HCT116 (cell line): ENCODE measurements at regions not wholly inside any gene's neighbourhood (a gene's known extent, or its start where the extent isn't known, plus 50 kb on each side); places are given as distances from the start of the nearest gene placed in this dataset.

Source experiments
- ATAC-seq: fragments of 200-7000 bp; cut with Tn5 transposase; 2 replicates; pipeline ENCODE4 v1.9.1; 2020; ENCODE audit warnings: mild to moderate bottlenecking, moderate library complexity
- BruUV-seq: library from RNA; stranded (reverse); fragments of 400-500 nt; replicated peaks from 2 replicates; lab custom pipeline; 2021; lab: Mats Ljungman, UMichigan
- CTCF ChIA-PET: fragments of 300-600 bp; sonication (Branson Sonifier 250); formaldehyde crosslinking; loops from one replicate; lab custom pipeline; 2021; ENCODE audit warnings: antibody characterized with exemption; lab: Charles Lee
- POLR2A ChIA-PET: fragments of 300-600, 350-600 bp; sonication (Branson Sonifier 250); formaldehyde crosslinking; loops from one replicate; lab custom pipeline; 2021; ENCODE audit warnings: antibody characterized with exemption; lab: Charles Lee
- RAD21 ChIA-PET, 2 experiments: fragments of 300-600 bp; sonication (Branson Sonifier 250); formaldehyde crosslinking; loops; one replicate each; lab custom pipeline; 2023; ENCODE audit warnings: low total read pairs in 2 of 2; ENCODE audit not compliant: uncharacterized antibody in 2 of 2, unreplicated experiment in 2 of 2, low non-redundant PET in 1 of 2; lab: Charles Lee
- DNase-seq: peaks from one replicate; pipeline ENCODE4 v3.0.0-alpha.2; 2010; ENCODE audit warnings: low read depth, low spot score
- H2AFZ ChIP-seq: fragments of 200-600 bp; shearing (Covaris generic), sonication (generic); 2 replicates; pipeline ENCODE4 v1.6.1; 2017; ENCODE audit warnings: low read depth, mixed run types, mixed read lengths, antibody characterized with exemption, low read length; ENCODE audit not compliant: poor library complexity, severe bottlenecking
- H3K27ac ChIP-seq: 2 replicates; pipeline ENCODE4 v1.5.1; 2012; ENCODE audit warnings: low read depth, low read length
- H3K27me3 ChIP-seq: fragments of 200-600 bp; sonication (generic); 2 replicates; pipeline ENCODE4 v1.6.1; 2016; ENCODE audit warnings: mixed run types, low read length, mixed read lengths; ENCODE audit not compliant: insufficient read depth
- H3K36me3 ChIP-seq, 2 experiments: fragments of 200-500 bp in 1 of 2; fragments of 200-600 bp in 1 of 2; sonication (Bioruptor generic) in 1 of 2; sonication (generic) in 1 of 2; 2 replicates each; pipeline versions ENCODE4 v1.5.1 to v1.6.1; 2014 to 2016; ENCODE audit warnings: low read length in 2 of 2, inconsistent platforms in 1 of 2, mixed read lengths in 1 of 2, mixed run types in 1 of 2; ENCODE audit not compliant: insufficient read depth in 2 of 2, control insufficient read depth in 1 of 2
- H3K4me1 ChIP-seq, 2 experiments: fragments of 200-600 bp in 1 of 2; sonication (generic) in 1 of 2; 2 replicates each; pipeline versions ENCODE4 v1.5.1 to v1.6.1; 2012 to 2017; ENCODE audit warnings: low read length in 2 of 2, inconsistent platforms in 1 of 2, mild to moderate bottlenecking in 1 of 2, mixed read lengths in 1 of 2, mixed run types in 1 of 2, moderate library complexity in 1 of 2; ENCODE audit not compliant: insufficient read depth in 2 of 2, control insufficient read depth in 1 of 2
- H3K4me2 ChIP-seq: fragments of 200-600 bp; sonication (generic); 2 replicates; pipeline ENCODE4 v1.6.1; 2017; ENCODE audit warnings: mixed run types, low read length, mixed read lengths
- H3K4me3 ChIP-seq, 2 experiments: fragments of 200-600 bp in 1 of 2; sonication (generic) in 1 of 2; replicated peaks in 1 of 2; 2 replicates each; pipeline ENCODE4 v1.5.1; 2011 to 2016; ENCODE audit warnings: low read length in 2 of 2, control low read depth in 1 of 2, low read depth in 1 of 2, mild to moderate bottlenecking in 1 of 2, mixed read lengths in 1 of 2, mixed run types in 1 of 2
- H3K79me2 ChIP-seq: fragments of 200-600 bp; sonication (generic); 2 replicates; pipeline ENCODE4 v1.6.1; 2017; ENCODE audit warnings: mild to moderate bottlenecking, mixed run types, low read length, moderate library complexity, mixed read lengths; ENCODE audit not compliant: insufficient read depth
- H3K9ac ChIP-seq: fragments of 200-600 bp; sonication (generic); 2 replicates; pipeline ENCODE4 v1.6.1; 2016; ENCODE audit warnings: low read length, mixed read lengths
- H3K9me2 ChIP-seq: fragments of 200-600 bp; sonication (generic), shearing (Covaris generic); 2 replicates; pipeline ENCODE4 v1.6.1; 2017; ENCODE audit warnings: mixed run types, mild to moderate bottlenecking, moderate library complexity; ENCODE audit not compliant: insufficient read depth
- H3K9me3 ChIP-seq, 2 experiments: fragments of 200-500 bp in 1 of 2; fragments of 200-600 bp in 1 of 2; sonication (Bioruptor generic) in 1 of 2; sonication (generic) in 1 of 2; 2 replicates each; pipeline ENCODE4 v1.6.1; 2014 to 2017; ENCODE audit warnings: low read length in 2 of 2, mixed read lengths in 2 of 2, inconsistent platforms in 1 of 2, low read depth in 1 of 2, mild to moderate bottlenecking in 1 of 2, mixed run types in 1 of 2, moderate library complexity in 1 of 2; ENCODE audit not compliant: control insufficient read depth in 1 of 2, insufficient read depth in 1 of 2
- H4K20me1 ChIP-seq: fragments of 200-600 bp; sonication (generic), shearing (Covaris generic); 2 replicates; pipeline ENCODE4 v1.6.1; 2017; ENCODE audit warnings: mixed run types, mild to moderate bottlenecking, moderate library complexity; ENCODE audit not compliant: insufficient read depth
- ATF3 ChIP-seq: IDR thresholded peaks from 2 replicates; pipeline ENCODE4 v1.6.1; 2012
- CEBPB ChIP-seq: IDR thresholded peaks from 2 replicates; pipeline ENCODE4 v1.6.1; 2012; ENCODE audit warnings: low read depth
- ELF1 ChIP-seq: IDR thresholded peaks from 2 replicates; pipeline ENCODE4 v1.6.1; 2012; ENCODE audit warnings: low read depth, borderline replicate concordance
- EZH2 ChIP-seq: fragments of 200-600 bp; sonication (generic); IDR thresholded peaks from 2 replicates; pipeline ENCODE4 v1.6.1; 2017; ENCODE audit warnings: antibody characterized with exemption, mixed run types
- EZH2phosphoT487 ChIP-seq: fragments of 200-600 bp; IDR thresholded peaks from 2 replicates; pipeline ENCODE4 v1.6.1; 2018; ENCODE audit warnings: antibody characterized with exemption, borderline replicate concordance
- MAX ChIP-seq: IDR thresholded peaks from 2 replicates; pipeline ENCODE4 v1.6.1; 2012
- POLR2A ChIP-seq: IDR thresholded peaks from 2 replicates; pipeline ENCODE4 v1.7.0; 2011; ENCODE audit warnings: borderline replicate concordance; ENCODE audit not compliant: insufficient read depth, insufficient read length; ENCODE audit errors: extremely low read depth
- SIN3A ChIP-seq: IDR thresholded peaks from 2 replicates; pipeline ENCODE4 v1.6.1; 2012; ENCODE audit warnings: low read depth
- SRF ChIP-seq: IDR thresholded peaks from 2 replicates; pipeline ENCODE4 v1.6.1; 2012; ENCODE audit warnings: low read depth
- TCF7L2 ChIP-seq: IDR thresholded peaks from 2 replicates; pipeline ENCODE4 v1.7.0; 2011; ENCODE audit warnings: borderline replicate concordance, inconsistent platforms; ENCODE audit not compliant: insufficient read depth, insufficient read length; ENCODE audit errors: extremely low read depth
- ZNF274 ChIP-seq: fragments of 200-500 bp; sonication (Bioruptor generic); IDR thresholded peaks from 2 replicates; pipeline ENCODE4 v1.6.1; 2014; ENCODE audit warnings: mild to moderate bottlenecking, low read depth, low read length, inconsistent platforms
- intact Hi-C: fragments of 100-400 bp; cut with micrococcal nuclease; formaldehyde crosslinking; loops from 2 replicates; pipeline ENCODE4 v1.10.0; 2022
- TF ChIP-seq, protein P1 (sequence below): IDR thresholded peaks from 2 replicates; pipeline ENCODE4 v1.6.1; 2011; ENCODE audit warnings: mild to moderate bottlenecking, low read length, moderate library complexity; ENCODE audit not compliant: insufficient replicate concordance; ENCODE audit errors: extremely low read depth
- TF ChIP-seq, protein P2 (sequence below), 3 experiments: fragments of 200-600 bp in 1 of 3; sonication (generic) in 1 of 3; IDR thresholded peaks in 2 of 3; conservative IDR thresholded peaks in 1 of 3; 2 replicates each; pipeline ENCODE4 v1.5.1; 2012 to 2017; ENCODE audit warnings: low read depth in 2 of 3, low read length in 2 of 3, antibody characterized with exemption in 1 of 3, borderline replicate concordance in 1 of 3, control low read depth in 1 of 3, mild to moderate bottlenecking in 1 of 3, mixed read lengths in 1 of 3, mixed run types in 1 of 3, moderate library complexity in 1 of 3; ENCODE audit not compliant: insufficient read depth in 1 of 3

- H3K79me2 ChIP-seq, result no peaks in the 10 kb centered on the region
- H3K9me2 ChIP-seq, result no peaks in the 10 kb centered on the region
- H3K36me3 ChIP-seq, result no peaks in the 10 kb centered on the region
- H3K27ac ChIP-seq, result no peak overlapping the region
- POLR2A ChIA-PET, result no interaction called here
- TF ChIP-seq ZNF274, result no peak
- no peak for TF ChIP-seq CEBPB
- TF ChIP-seq EZH2phosphoT487, result no peak
- no peak for TF ChIP-seq ELF1
- no peak for TF ChIP-seq MAX
- no peak for TF ChIP-seq SIN3A
- TF ChIP-seq, protein P1, sequence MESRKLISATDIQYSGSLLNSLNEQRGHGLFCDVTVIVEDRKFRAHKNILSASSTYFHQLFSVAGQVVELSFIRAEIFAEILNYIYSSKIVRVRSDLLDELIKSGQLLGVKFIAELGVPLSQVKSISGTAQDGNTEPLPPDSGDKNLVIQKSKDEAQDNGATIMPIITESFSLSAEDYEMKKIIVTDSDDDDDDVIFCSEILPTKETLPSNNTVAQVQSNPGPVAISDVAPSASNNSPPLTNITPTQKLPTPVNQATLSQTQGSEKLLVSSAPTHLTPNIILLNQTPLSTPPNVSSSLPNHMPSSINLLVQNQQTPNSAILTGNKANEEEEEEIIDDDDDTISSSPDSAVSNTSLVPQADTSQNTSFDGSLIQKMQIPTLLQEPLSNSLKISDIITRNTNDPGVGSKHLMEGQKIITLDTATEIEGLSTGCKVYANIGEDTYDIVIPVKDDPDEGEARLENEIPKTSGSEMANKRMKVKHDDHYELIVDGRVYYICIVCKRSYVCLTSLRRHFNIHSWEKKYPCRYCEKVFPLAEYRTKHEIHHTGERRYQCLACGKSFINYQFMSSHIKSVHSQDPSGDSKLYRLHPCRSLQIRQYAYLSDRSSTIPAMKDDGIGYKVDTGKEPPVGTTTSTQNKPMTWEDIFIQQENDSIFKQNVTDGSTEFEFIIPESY, result no peak
- TF ChIP-seq ATF3, result no peak
- TF ChIP-seq, protein P2, sequence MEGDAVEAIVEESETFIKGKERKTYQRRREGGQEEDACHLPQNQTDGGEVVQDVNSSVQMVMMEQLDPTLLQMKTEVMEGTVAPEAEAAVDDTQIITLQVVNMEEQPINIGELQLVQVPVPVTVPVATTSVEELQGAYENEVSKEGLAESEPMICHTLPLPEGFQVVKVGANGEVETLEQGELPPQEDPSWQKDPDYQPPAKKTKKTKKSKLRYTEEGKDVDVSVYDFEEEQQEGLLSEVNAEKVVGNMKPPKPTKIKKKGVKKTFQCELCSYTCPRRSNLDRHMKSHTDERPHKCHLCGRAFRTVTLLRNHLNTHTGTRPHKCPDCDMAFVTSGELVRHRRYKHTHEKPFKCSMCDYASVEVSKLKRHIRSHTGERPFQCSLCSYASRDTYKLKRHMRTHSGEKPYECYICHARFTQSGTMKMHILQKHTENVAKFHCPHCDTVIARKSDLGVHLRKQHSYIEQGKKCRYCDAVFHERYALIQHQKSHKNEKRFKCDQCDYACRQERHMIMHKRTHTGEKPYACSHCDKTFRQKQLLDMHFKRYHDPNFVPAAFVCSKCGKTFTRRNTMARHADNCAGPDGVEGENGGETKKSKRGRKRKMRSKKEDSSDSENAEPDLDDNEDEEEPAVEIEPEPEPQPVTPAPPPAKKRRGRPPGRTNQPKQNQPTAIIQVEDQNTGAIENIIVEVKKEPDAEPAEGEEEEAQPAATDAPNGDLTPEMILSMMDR (IDR thresholded peaks at IDR 0.05 in 2 of 3, conservative IDR thresholded peaks at IDR 0.05 in 1 of 3; ENCODE audit: borderline replicate concordance in 1 of 3, insufficient read depth in 1 of 3, low read depth in 2 of 3, low read length in 2 of 3), result no peak
- TF ChIP-seq SRF, result no peak
- TF ChIP-seq EZH2, result no peak
- no peak for TF ChIP-seq TCF7L2
- TF ChIP-seq POLR2A, result no peak
- RAD21 ChIA-PET, result no interaction called here
- CTCF ChIA-PET, result interaction anchor here (1.2 kb wide), 1 partner anchor 10 kb away, joined by 3 read pairs; no protein-coding TSS in a partner anchor
- no peak overlapping the region for H3K9ac ChIP-seq
- no peaks in the 10 kb centered on the region for H3K4me1 ChIP-seq
- no peaks in the 10 kb centered on the region for H3K27me3 ChIP-seq
- no peak for ATAC-seq
- no peak overlapping the region for H3K4me2 ChIP-seq
- BruUV-seq, result no TSS peak
- H3K9me3 ChIP-seq, result no peaks in the 10 kb centered on the region
- no peak overlapping the region for H2AFZ ChIP-seq
- no peak for DNase-seq
- no peaks in the 10 kb centered on the region for H4K20me1 ChIP-seq
- no peak overlapping the region for H3K4me3 ChIP-seq
- intact Hi-C loops, result no loop called here
Observed at GRCh38 chr7:131616487-131617200, 60.2 kb upstream of the PODXL start.
